ENCODE measurements at regions not wholly inside any gene's neighbourhood (a gene's known extent, or its start where the extent isn't known, plus 50 kb on each side); places are given as distances from the start of the nearest gene placed in this dataset.

GRCh38 chr5:148905541-148905940 is 79.1 kb downstream of the ADRB2 start:
- no peaks in the 10 kb centered on the region for H3K27me3 ChIP-seq (ENCODE audit: control insufficient read depth in 2 of 2, insufficient read depth in 2 of 2, low read length in 2 of 2)
- H3K4me3 ChIP-seq (replicated peaks in 1 of 3; ENCODE audit: low read depth in 2 of 3, low read length in 3 of 3), result no peak overlapping the region
- no peaks in the 10 kb centered on the region for H3K36me3 ChIP-seq (replicated peaks in 1 of 2; ENCODE audit: control insufficient read depth in 1 of 2, insufficient read depth in 2 of 2, low read length in 2 of 2)
- intact Hi-C loops (cut with micrococcal nuclease), result no loop called here
- H3K79me2 ChIP-seq (ENCODE audit: insufficient read depth, low read length), result no peaks in the 10 kb centered on the region
- no peak overlapping the region for H3K27ac Mint-ChIP-seq
- peaks cover 4 to 7% of the 10 kb centered on the region in 2 donors for H3K4me1 ChIP-seq (ENCODE audit: control insufficient read depth in 1 of 2, insufficient read depth in 2 of 2, low read length in 2 of 2)
- no peak overlapping the region for H3K4me2 ChIP-seq (replicated peaks; ENCODE audit: extremely low read depth, low read length, poor library complexity, severe bottlenecking)
- H3K9ac ChIP-seq (ENCODE audit: insufficient read depth, low read length, poor library complexity, severe bottlenecking), result no peak overlapping the region
- no peak for DNase-seq
- no peaks in the 10 kb centered on the region for H3K36me3 Mint-ChIP-seq
- TF ChIP-seq, protein P1, sequence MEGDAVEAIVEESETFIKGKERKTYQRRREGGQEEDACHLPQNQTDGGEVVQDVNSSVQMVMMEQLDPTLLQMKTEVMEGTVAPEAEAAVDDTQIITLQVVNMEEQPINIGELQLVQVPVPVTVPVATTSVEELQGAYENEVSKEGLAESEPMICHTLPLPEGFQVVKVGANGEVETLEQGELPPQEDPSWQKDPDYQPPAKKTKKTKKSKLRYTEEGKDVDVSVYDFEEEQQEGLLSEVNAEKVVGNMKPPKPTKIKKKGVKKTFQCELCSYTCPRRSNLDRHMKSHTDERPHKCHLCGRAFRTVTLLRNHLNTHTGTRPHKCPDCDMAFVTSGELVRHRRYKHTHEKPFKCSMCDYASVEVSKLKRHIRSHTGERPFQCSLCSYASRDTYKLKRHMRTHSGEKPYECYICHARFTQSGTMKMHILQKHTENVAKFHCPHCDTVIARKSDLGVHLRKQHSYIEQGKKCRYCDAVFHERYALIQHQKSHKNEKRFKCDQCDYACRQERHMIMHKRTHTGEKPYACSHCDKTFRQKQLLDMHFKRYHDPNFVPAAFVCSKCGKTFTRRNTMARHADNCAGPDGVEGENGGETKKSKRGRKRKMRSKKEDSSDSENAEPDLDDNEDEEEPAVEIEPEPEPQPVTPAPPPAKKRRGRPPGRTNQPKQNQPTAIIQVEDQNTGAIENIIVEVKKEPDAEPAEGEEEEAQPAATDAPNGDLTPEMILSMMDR (IDR thresholded peaks at IDR 0.05), result no peak
- H3K9me3 Mint-ChIP-seq, result no peaks in the 10 kb centered on the region
- no peak overlapping the region for H3K27ac ChIP-seq (ENCODE audit: low read depth in 1 of 2, low read length in 2 of 2)
- no peaks in the 10 kb centered on the region for H4K20me1 ChIP-seq (ENCODE audit: insufficient read depth, low read length)
- peaks cover 2 to 3% (median 2%) of the 10 kb centered on the region in 3 donors for H3K27me3 Mint-ChIP-seq (ENCODE audit: low read depth in 3 of 3)
- H3K4me1 Mint-ChIP-seq, result peaks cover 6% of the 10 kb centered on the region
- no peak overlapping the region for H3K4me3 Mint-ChIP-seq
- H2AFZ ChIP-seq (ENCODE audit: insufficient read depth, low read depth, low read length, poor library complexity, severe bottlenecking), result no peak overlapping the region
- H3K9me3 ChIP-seq (replicated peaks in 1 of 2; ENCODE audit: control insufficient read depth in 1 of 2, insufficient read depth in 1 of 2, low read length in 2 of 2), result no peaks in the 10 kb centered on the region
- WGBS (ENCODE audit: insufficient coverage), result no CpG with 5 or more reads among the region's 1 CpG

DNA sequence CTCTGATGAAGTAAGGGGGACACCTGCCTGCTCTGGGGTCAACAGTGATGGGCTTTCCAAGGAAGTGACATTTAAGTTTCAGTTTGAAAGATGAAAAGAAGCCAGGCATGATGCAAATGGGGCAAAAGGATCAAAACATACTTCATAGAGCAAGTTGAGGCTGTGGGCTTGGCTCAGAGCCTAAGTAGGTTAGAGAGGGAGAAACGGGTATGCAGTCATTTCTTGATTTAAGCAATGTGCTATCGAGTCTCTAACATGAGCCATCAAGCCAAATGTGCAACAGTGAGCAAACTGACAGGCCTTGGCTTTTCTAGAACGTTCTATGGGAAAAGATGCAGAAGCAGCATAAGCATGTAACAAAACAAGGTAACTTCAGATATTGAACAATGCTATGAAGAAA is 80.6 kb downstream of the ADRB2 start:
- H3K27me3 Mint-ChIP-seq (ENCODE audit: low read depth in 3 of 3), result peaks cover 2 to 3% (median 3%) of the 10 kb centered on the region in 3 donors
- Histone ChIP-seq H3K79me2 (ENCODE audit: insufficient read depth, low read length) (no peaks in the 10 kb centered on the region), H3K4me1 (ENCODE audit: control insufficient read depth in 1 of 2, insufficient read depth in 2 of 2, low read length in 2 of 2) (peaks cover 12 to 15% of the 10 kb centered on the region in 2 donors), H3K4me2 (replicated peaks; ENCODE audit: extremely low read depth, low read length, poor library complexity, severe bottlenecking) (no peak overlapping the region), H4K20me1 (ENCODE audit: insufficient read depth, low read length) (no peaks in the 10 kb centered on the region), H3K4me3 (replicated peaks in 1 of 3; ENCODE audit: low read depth in 2 of 3, low read length in 3 of 3) (no peak overlapping the region), H3K9ac (ENCODE audit: insufficient read depth, low read length, poor library complexity, severe bottlenecking) (no peak overlapping the region), H3K27me3 (ENCODE audit: control insufficient read depth in 2 of 2, insufficient read depth in 2 of 2, low read length in 2 of 2) (no peaks in the 10 kb centered on the region), H3K27ac (ENCODE audit: low read depth in 1 of 2, low read length in 2 of 2) (no peak overlapping the region), H2AFZ (ENCODE audit: insufficient read depth, low read depth, low read length, poor library complexity, severe bottlenecking) (no peak overlapping the region), H3K36me3 (replicated peaks in 1 of 2; ENCODE audit: control insufficient read depth in 1 of 2, insufficient read depth in 2 of 2, low read length in 2 of 2) (no peaks in the 10 kb centered on the region), H3K9me3 (replicated peaks in 1 of 2; ENCODE audit: control insufficient read depth in 1 of 2, insufficient read depth in 1 of 2, low read length in 2 of 2) (no peaks in the 10 kb centered on the region)
- H3K27ac Mint-ChIP-seq, result no peak overlapping the region
- H3K4me3 Mint-ChIP-seq, result no peak overlapping the region
- H3K36me3 Mint-ChIP-seq, result no peaks in the 10 kb centered on the region
- intact Hi-C loops (cut with micrococcal nuclease), result no loop called here
- no peak for DNase-seq
- H3K9me3 Mint-ChIP-seq, result no peaks in the 10 kb centered on the region
- TF ChIP-seq, protein P1 (IDR thresholded peaks at IDR 0.05), result no peak
- peaks cover 20% of the 10 kb centered on the region for H3K4me1 Mint-ChIP-seq
- WGBS (ENCODE audit: insufficient coverage), result 94% methylated on average over 3 of the region's 3 CpGs
